Endothelial cell of umbilical vein (primary cell): ENCODE measurements at regions not wholly inside any gene's neighbourhood (a gene's known extent, or its start where the extent isn't known, plus 50 kb on each side); places are given as distances from the start of the nearest gene placed in this dataset.

Experiments used
- BruUV-seq: library from RNA; stranded (reverse); fragments of 400-500 nt; replicated peaks from 2 replicates; lab custom pipeline; 2021; lab: Mats Ljungman, UMichigan
- CTCF ChIA-PET: fragments of 300-600, 350-600 bp; sonication (Branson Sonifier 250); formaldehyde crosslinking; loops from one replicate; lab custom pipeline; 2021; ENCODE audit warnings: antibody characterized with exemption, inconsistent platforms; lab: Charles Lee
- POLR2A ChIA-PET: fragments of 300-600, 350-600 bp; sonication (Branson Sonifier 250); formaldehyde crosslinking; loops from one replicate; lab custom pipeline; 2021; ENCODE audit warnings: antibody characterized with exemption, inconsistent platforms; lab: Charles Lee
- DNase-seq: peaks from one replicate; pipeline ENCODE4 v3.0.0-alpha.2; 2011; ENCODE audit warnings: low read depth, low spot score
- FAIRE-seq: peaks from 2 replicates; lab custom pipeline; 2011; peaks lifted over from hg19 to GRCh38; lab: Jason Lieb, UNC
- H2AFZ ChIP-seq: 2 replicates; pipeline ENCODE4 v1.6.0; 2012; ENCODE audit warnings: low read depth, low read length, control low read depth, inconsistent platforms
- H3K27ac ChIP-seq: 2 replicates; pipeline ENCODE4 v1.5.1; 2011; ENCODE audit warnings: low read depth, mild to moderate bottlenecking, control low read depth, low read length, moderate library complexity; ENCODE audit not compliant: insufficient read depth
- H3K27me3 ChIP-seq, 2 experiments: 2 replicates each; pipeline versions ENCODE4 v1.6.0 to v1.6.1; 2011; ENCODE audit warnings: low read length in 2 of 2, mixed read lengths in 1 of 2; ENCODE audit not compliant: control insufficient read depth in 2 of 2, insufficient read depth in 2 of 2
- H3K36me3 ChIP-seq, 2 experiments: 2 replicates in 1 of 2; 3 replicates in 1 of 2; pipeline ENCODE4 v1.5.1; 2011; ENCODE audit warnings: low read length in 2 of 2, mild to moderate bottlenecking in 1 of 2, moderate library complexity in 1 of 2; ENCODE audit not compliant: control insufficient read depth in 2 of 2, insufficient read depth in 2 of 2; ENCODE audit errors: extremely low read depth in 1 of 2
- H3K4me1 ChIP-seq: 3 replicates; pipeline ENCODE4 v1.5.1; 2011; ENCODE audit warnings: mild to moderate bottlenecking, low read length; ENCODE audit not compliant: control insufficient read depth, insufficient read depth; ENCODE audit errors: extremely low read depth
- H3K4me2 ChIP-seq: 2 replicates; pipeline ENCODE4 v1.6.1; 2011; ENCODE audit warnings: low read length, control low read depth, mixed read lengths; ENCODE audit not compliant: insufficient read depth
- H3K4me3 ChIP-seq, 3 experiments: fragments of 200-600 bp in 1 of 3; sonication (generic), shearing (Covaris generic) in 1 of 3; replicated peaks in 1 of 3; 2 replicates each; pipeline ENCODE4 v1.5.1; 2011 to 2016; ENCODE audit warnings: control low read depth in 3 of 3, low read length in 3 of 3, mild to moderate bottlenecking in 2 of 3, inconsistent platforms in 1 of 3, low read depth in 1 of 3, moderate library complexity in 1 of 3; ENCODE audit not compliant: insufficient read depth in 1 of 3
- H3K79me2 ChIP-seq: 2 replicates; pipeline ENCODE4 v1.6.0; 2012; ENCODE audit warnings: low read length, inconsistent platforms; ENCODE audit not compliant: control insufficient read depth, insufficient read depth
- H3K9ac ChIP-seq: replicated peaks from 2 replicates; pipeline ENCODE3; 2011; ENCODE audit warnings: low read length, control low read depth; ENCODE audit not compliant: insufficient read depth; ENCODE audit errors: extremely low read depth
- H3K9me1 ChIP-seq: replicated peaks from 3 replicates; pipeline ENCODE4 v1.6.0; 2011; ENCODE audit warnings: mild to moderate bottlenecking, low read length; ENCODE audit not compliant: control insufficient read depth, insufficient read depth; ENCODE audit errors: extremely low read depth
- H3K9me3 ChIP-seq: replicated peaks from 2 replicates; pipeline ENCODE4 v1.5.1; 2012; ENCODE audit warnings: low read length, inconsistent platforms; ENCODE audit not compliant: control insufficient read depth, insufficient read depth
- H4K20me1 ChIP-seq: replicated peaks from 2 replicates; pipeline ENCODE3; 2011; ENCODE audit warnings: mild to moderate bottlenecking, low read length; ENCODE audit not compliant: control insufficient read depth, insufficient read depth; ENCODE audit errors: extremely low read depth
- FOS ChIP-seq: IDR thresholded peaks from 2 replicates; pipeline ENCODE4 v1.6.1; 2011; ENCODE audit warnings: mild to moderate bottlenecking, low read length, moderate library complexity, borderline replicate concordance; ENCODE audit not compliant: insufficient read depth
- GATA2 ChIP-seq: IDR thresholded peaks from 2 replicates; pipeline ENCODE4 v1.7.0; 2011; ENCODE audit warnings: low read depth, mild to moderate bottlenecking, moderate library complexity, mixed read lengths, low read length; ENCODE audit not compliant: insufficient read length, insufficient read depth
- JUN ChIP-seq: IDR thresholded peaks from 2 replicates; pipeline ENCODE4 v1.6.1; 2011; ENCODE audit warnings: borderline replicate concordance, low read depth; ENCODE audit not compliant: insufficient read length, insufficient read depth
- MYC ChIP-seq: IDR thresholded peaks from one replicate; pipeline ENCODE4 v1.6.1; 2011; ENCODE audit warnings: mild to moderate bottlenecking, low read depth, low read length
- POLR2A ChIP-seq: IDR thresholded peaks from 2 replicates; pipeline ENCODE4 v1.6.1; 2012; ENCODE audit warnings: low read depth, mild to moderate bottlenecking, control low read depth, low read length
- POLR2AphosphoS5 ChIP-seq: IDR thresholded peaks from 2 replicates; pipeline ENCODE4 v1.6.1; 2012; ENCODE audit warnings: low read depth, mild to moderate bottlenecking, control low read depth, low read length, moderate library complexity; ENCODE audit not compliant: insufficient read depth
- dilution Hi-C: fragments of 300-500 bp; cut with MboI; formaldehyde crosslinking; loops from one replicate; pipeline ENCODE4 v1.15.0; 2019; ENCODE audit warnings: low sequenced_read_pairs; ENCODE audit not compliant: extremely low pct_ligation_motif_present
- intact Hi-C: fragments of 100-400 bp; cut with micrococcal nuclease; formaldehyde crosslinking; loops from one replicate; pipeline ENCODE4 v1.10.0; 2022
- TF ChIP-seq, protein P1 (sequence below), 2 donors: IDR thresholded peaks; 1 replicate in 1 of 2; 2 replicates in 1 of 2; pipeline ENCODE4 v1.5.1; 2011; ENCODE audit warnings: low read length in 2 of 2, mild to moderate bottlenecking in 2 of 2, moderate library complexity in 2 of 2, control low read depth in 1 of 2, inconsistent platforms in 1 of 2, low read depth in 1 of 2; ENCODE audit not compliant: insufficient read depth in 1 of 2; ENCODE audit errors: extremely low read depth in 1 of 2
- TF ChIP-seq, protein P2 (sequence below): IDR thresholded peaks from 2 replicates; pipeline ENCODE4 v1.6.1; 2011; ENCODE audit not compliant: insufficient read depth, insufficient read length

DNA sequence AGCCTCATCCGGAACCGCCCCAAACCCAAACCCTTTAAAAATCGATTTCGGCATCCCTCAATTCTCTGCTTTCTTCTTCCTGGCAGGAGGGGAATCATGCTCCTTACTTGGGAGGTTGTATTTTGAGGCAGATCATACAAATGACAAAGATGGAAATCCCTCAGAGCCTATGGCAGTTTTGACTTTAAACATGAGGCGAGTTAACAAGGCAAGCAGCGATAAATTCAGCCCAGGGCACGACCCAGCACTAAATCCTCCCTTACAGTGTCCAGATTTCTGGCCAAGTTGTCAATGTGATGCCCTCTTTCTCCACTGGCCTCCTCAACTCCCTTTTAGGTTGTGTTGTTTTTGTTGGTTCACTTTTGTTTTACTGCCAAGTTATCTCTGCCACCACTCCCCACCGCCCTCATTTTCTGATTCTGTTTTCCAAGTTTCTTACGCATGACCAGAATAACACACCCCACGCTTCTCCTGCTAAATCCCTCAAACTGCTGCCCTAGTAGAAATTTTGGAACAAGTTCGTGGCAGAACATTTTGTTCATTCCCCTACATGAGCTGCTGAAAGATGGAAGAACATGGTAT lies 68.3 kb downstream of the CTAGE1 start:
- no peak for FAIRE-seq

More for the DNA sequence above, 68.3 kb downstream of the CTAGE1 start:
- no peaks in the 10 kb centered on the region for H4K20me1 ChIP-seq
- H3K27ac ChIP-seq: peak overlapping the region; percentile 67
- intact Hi-C loops: loop anchor here (5.0 to 10.0 kb wide), 3 partner anchors 125 to 323 kb away; no protein-coding TSS in a partner anchor
- H3K79me2 ChIP-seq: no peaks in the 10 kb centered on the region
- H3K9me1 ChIP-seq: no peaks in the 10 kb centered on the region
- DNase-seq: peak; percentile 64
- peak overlapping the region in 2 of 3 experiments; percentile 30 to 33 for H3K4me3 ChIP-seq
- H3K9me3 ChIP-seq: no peaks in the 10 kb centered on the region
- BruUV-seq: no TSS peak
- H3K27me3 ChIP-seq: no peaks in the 10 kb centered on the region
- H3K36me3 ChIP-seq: no peaks in the 10 kb centered on the region
- peak overlapping the region; percentile 88 for H2AFZ ChIP-seq
- peaks cover 56% of the 10 kb centered on the region for H3K4me1 ChIP-seq
- ChIA-PET POLR2A (no interaction called here), CTCF (interaction anchor here (1.4 to 2.0 kb wide), 2 partner anchors 14 to 213 kb away, joined by 3 to 11 read pairs; no protein-coding TSS in a partner anchor)
- TF ChIP-seq GATA2 (no peak), JUN (no peak), FOS (no peak), POLR2AphosphoS5 (no peak), MYC (no peak), POLR2A (no peak)
- TF ChIP-seq, protein P1, sequence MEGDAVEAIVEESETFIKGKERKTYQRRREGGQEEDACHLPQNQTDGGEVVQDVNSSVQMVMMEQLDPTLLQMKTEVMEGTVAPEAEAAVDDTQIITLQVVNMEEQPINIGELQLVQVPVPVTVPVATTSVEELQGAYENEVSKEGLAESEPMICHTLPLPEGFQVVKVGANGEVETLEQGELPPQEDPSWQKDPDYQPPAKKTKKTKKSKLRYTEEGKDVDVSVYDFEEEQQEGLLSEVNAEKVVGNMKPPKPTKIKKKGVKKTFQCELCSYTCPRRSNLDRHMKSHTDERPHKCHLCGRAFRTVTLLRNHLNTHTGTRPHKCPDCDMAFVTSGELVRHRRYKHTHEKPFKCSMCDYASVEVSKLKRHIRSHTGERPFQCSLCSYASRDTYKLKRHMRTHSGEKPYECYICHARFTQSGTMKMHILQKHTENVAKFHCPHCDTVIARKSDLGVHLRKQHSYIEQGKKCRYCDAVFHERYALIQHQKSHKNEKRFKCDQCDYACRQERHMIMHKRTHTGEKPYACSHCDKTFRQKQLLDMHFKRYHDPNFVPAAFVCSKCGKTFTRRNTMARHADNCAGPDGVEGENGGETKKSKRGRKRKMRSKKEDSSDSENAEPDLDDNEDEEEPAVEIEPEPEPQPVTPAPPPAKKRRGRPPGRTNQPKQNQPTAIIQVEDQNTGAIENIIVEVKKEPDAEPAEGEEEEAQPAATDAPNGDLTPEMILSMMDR (IDR thresholded peaks at IDR 0.05; ENCODE audit: extremely low read depth in 1 of 2, insufficient read depth in 1 of 2, low read depth in 1 of 2, low read length in 2 of 2): no peak
- TF ChIP-seq, protein P2, sequence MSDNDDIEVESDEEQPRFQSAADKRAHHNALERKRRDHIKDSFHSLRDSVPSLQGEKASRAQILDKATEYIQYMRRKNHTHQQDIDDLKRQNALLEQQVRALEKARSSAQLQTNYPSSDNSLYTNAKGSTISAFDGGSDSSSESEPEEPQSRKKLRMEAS: no peak
- H3K9ac ChIP-seq: peak overlapping the region; percentile 66
- dilution Hi-C loops: no loop called here
- H3K4me2 ChIP-seq: peak overlapping the region; percentile 46
